GM12874 (cell line): ENCODE measurements at regions not wholly inside any gene's neighbourhood (a gene's known extent, or its start where the extent isn't known, plus 50 kb on each side); places are given as distances from the start of the nearest gene placed in this dataset.

Experiments
- CTCF ChIP-seq: IDR thresholded peaks from 2 replicates; pipeline ENCODE4 v1.5.1; 2011; ENCODE audit warnings: low read depth, mild to moderate bottlenecking, control low read depth, low read length, moderate library complexity; ENCODE audit not compliant: insufficient read depth

GRCh38 chr3:165518346-165518745 lies 318.9 kb downstream of the BCHE start:
- no peak for TF ChIP-seq CTCF

- TF ChIP-seq CTCF, result no peak
Observed at GRCh38 chr3:165513715-165514701, 317.8 kb upstream of the SLITRK3 start.

- TF ChIP-seq CTCF, result no peak
Observed at GRCh38 chr3:165507576-165507975, 311.4 kb upstream of the SLITRK3 start.

GRCh38 chr3:165507060-165507459 lies 310.9 kb upstream of the SLITRK3 start:
- no peak for TF ChIP-seq CTCF

GRCh38 chr3:165505657-165506056 lies 309.5 kb upstream of the SLITRK3 start:
- no peak for TF ChIP-seq CTCF

GRCh38 chr3:165504554-165504953 lies 308.4 kb upstream of the SLITRK3 start:
- no peak for TF ChIP-seq CTCF

- no peak for TF ChIP-seq CTCF
Observed at GRCh38 chr3:165503825-165504224, 307.6 kb upstream of the SLITRK3 start.
